ENCODE measurements at regions not wholly inside any gene's neighbourhood (a gene's known extent, or its start where the extent isn't known, plus 50 kb on each side); places are given as distances from the start of the nearest gene placed in this dataset.
"Not testable (repeated sequence)": the region's sequence is repeated elsewhere in the genome, so short reads cannot be mapped to it uniquely, and the experiment has no call there.

DNA sequence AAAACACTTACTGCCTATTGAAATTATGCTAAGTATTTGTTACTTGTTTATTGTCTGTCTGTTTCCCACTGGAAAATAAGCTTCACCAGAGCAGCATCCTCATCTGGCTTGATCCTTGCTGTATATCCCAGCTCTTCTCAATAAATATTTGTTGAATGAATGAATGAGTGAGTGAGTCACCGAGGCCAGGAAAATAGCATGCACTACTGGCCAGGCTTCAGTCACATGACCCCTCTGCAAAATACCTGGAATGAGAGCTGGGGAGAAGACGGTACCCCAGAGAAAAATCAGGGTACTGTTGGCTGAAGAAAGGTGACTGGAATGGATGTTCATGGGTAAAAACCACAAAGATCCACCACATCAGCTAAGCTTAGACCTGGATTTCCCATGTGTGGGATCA lies 331.9 kb downstream of the SHQ1 start:
- Histone ChIP-seq H3K36me3 (no peaks in the 10 kb centered on the region), H3K27me3 (no peaks in the 10 kb centered on the region), H3K9me3 (no peaks in the 10 kb centered on the region), H3K27ac (no peak overlapping the region), H3K4me3 (no peak overlapping the region), H3K4me1 (no peaks in the 10 kb centered on the region)
- TF ChIP-seq, protein P1, sequence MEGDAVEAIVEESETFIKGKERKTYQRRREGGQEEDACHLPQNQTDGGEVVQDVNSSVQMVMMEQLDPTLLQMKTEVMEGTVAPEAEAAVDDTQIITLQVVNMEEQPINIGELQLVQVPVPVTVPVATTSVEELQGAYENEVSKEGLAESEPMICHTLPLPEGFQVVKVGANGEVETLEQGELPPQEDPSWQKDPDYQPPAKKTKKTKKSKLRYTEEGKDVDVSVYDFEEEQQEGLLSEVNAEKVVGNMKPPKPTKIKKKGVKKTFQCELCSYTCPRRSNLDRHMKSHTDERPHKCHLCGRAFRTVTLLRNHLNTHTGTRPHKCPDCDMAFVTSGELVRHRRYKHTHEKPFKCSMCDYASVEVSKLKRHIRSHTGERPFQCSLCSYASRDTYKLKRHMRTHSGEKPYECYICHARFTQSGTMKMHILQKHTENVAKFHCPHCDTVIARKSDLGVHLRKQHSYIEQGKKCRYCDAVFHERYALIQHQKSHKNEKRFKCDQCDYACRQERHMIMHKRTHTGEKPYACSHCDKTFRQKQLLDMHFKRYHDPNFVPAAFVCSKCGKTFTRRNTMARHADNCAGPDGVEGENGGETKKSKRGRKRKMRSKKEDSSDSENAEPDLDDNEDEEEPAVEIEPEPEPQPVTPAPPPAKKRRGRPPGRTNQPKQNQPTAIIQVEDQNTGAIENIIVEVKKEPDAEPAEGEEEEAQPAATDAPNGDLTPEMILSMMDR (IDR thresholded peaks at IDR 0.05): no peak
- no peak for TF ChIP-seq POLR2A (IDR thresholded peaks at IDR 0.05)
- intact Hi-C loops (cut with DNase I; ENCODE audit: low total_unique reads): no loop called here
- no peak for DNase-seq

DNA sequence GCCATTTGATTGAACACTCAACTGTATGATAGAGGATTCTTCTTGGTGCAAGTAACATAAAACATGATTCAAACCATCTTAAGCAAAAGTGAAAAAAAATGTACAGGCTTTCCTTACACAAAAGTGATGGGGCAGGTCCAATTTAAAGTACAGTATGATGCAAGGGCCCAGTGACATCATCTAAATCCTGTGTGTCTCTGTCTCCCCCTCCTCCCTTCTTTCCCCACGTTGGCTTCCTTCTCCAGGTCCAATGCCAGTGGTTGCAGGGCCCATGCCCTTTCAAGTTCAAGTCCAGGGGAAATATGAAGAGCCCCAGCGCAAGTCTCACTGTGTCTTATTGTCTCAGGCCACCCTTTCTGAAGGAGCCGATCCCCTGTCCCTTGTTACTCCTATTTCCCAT lies 332.3 kb downstream of the SHQ1 start:
- Histone ChIP-seq H3K4me3 (no peak overlapping the region), H3K27me3 (no peaks in the 10 kb centered on the region), H3K27ac (no peak overlapping the region), H3K4me1 (no peaks in the 10 kb centered on the region), H3K9me3 (no peaks in the 10 kb centered on the region), H3K36me3 (no peaks in the 10 kb centered on the region)
- DNase-seq: no peak
- intact Hi-C loops (cut with DNase I; ENCODE audit: low total_unique reads): no loop called here
- TF ChIP-seq, protein P1 (IDR thresholded peaks at IDR 0.05): no peak

DNA sequence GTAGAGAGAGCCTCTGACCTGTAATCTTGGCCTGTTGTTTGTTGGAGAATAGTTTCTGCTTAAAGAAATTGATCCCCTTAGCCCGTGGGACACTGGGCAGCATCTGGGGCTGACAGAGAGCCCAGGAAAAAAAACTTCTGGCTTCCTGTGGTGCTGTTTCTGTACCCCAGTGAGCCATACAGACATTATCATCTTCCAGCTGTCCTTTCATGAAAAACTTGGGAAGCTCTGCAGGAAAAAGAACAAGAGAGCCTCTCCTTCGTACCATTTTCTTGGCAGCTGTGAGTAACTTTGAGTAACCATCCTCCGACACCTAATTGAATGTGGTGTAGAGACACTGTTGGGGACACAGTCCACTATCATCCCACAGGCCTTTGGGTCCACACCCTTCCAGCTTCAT lies 333.0 kb downstream of the SHQ1 start:
- no peaks in the 10 kb centered on the region for H3K9me3 ChIP-seq
- no peaks in the 10 kb centered on the region for H3K36me3 ChIP-seq
- intact Hi-C loops (cut with DNase I; ENCODE audit: low total_unique reads): no loop called here
- no peaks in the 10 kb centered on the region for H3K27me3 ChIP-seq
- no peak overlapping the region for H3K27ac ChIP-seq
- TF ChIP-seq POLR2A (IDR thresholded peaks at IDR 0.05): no peak
- TF ChIP-seq, protein P1 (IDR thresholded peaks at IDR 0.05): no peak
- no peak for DNase-seq
- H3K4me3 ChIP-seq: no peak overlapping the region
- H3K4me1 ChIP-seq: no peaks in the 10 kb centered on the region

DNA sequence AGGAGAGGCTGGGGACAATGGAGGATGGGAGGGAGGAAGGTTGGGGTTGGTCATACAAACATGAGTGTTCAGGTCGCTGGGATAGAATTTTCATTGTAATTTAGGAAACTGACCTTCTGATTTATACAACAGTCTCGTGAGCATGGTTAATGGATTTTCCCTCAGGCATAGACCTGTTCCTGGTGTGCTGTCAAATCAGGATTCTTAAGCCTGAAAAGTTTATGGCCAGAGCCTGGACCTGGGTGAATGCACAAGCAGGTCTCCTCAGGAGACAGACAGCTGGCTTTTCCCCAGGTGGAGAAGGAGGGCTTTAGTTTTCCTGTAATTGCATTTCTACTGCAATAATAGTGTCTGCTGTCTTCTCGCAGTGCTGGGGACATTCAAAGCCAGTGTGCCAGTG lies 338.0 kb downstream of the SHQ1 start:
- Histone ChIP-seq H3K4me1 (no peaks in the 10 kb centered on the region), H3K9me3 (no peaks in the 10 kb centered on the region), H3K27ac (no peak overlapping the region), H3K4me3 (no peak overlapping the region), H3K36me3 (no peaks in the 10 kb centered on the region), H3K27me3 (no peaks in the 10 kb centered on the region)
- DNase-seq: no peak
- intact Hi-C loops (cut with DNase I; ENCODE audit: low total_unique reads): no loop called here
- TF ChIP-seq POLR2A (IDR thresholded peaks at IDR 0.05): no peak
- TF ChIP-seq, protein P1 (IDR thresholded peaks at IDR 0.05): no peak

DNA sequence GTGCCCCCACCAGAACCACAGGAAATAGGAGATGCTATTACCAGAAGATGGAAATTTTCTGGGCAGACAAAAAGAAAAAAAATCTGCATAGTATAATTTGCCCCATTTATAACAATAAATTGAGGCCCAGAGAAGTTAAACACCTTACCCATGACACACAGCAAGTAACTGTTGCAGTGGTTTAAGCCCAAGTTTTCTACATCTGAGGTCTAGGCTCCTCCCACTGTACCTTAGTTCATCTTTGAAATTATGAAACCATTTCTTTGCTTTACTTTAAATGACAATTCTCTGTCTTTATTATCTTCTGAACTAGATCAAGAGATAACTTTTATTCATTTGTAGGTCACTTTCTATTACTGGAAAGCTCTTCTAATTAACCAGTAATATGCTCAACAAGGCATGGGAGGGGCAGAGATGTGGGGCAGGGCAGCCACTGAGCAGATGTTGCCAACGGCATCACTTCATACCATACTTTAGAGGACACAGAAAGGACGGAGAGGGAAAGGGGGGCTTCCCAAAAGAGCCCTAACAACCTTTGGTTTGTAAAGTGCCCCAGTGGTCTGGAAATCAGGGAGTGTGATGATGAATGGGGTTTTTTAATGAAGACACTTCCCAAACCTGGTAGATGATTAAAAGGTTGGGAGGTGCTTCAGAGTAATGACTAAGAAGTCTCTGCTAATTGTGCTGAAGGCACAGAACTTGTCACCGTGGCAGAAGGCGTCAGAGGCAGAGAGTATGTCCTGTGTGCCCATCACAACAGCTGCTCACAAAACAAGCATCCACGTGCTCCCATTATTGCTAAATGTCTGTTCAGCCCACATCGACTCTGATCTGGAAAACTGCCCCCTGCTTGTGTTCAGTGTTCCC lies 342.5 kb downstream of the SHQ1 start:
- DNase-seq: no peak
- Histone ChIP-seq H3K27me3 (no peaks in the 10 kb centered on the region), H3K4me1 (no peaks in the 10 kb centered on the region), H3K9me3 (no peaks in the 10 kb centered on the region), H3K27ac (no peak overlapping the region), H3K36me3 (no peaks in the 10 kb centered on the region), H3K4me3 (no peak overlapping the region)
- intact Hi-C loops (cut with DNase I; ENCODE audit: low total_unique reads): no loop called here
- TF ChIP-seq POLR2A (IDR thresholded peaks at IDR 0.05): no peak
- TF ChIP-seq, protein P1 (IDR thresholded peaks at IDR 0.05): no peak

DNA sequence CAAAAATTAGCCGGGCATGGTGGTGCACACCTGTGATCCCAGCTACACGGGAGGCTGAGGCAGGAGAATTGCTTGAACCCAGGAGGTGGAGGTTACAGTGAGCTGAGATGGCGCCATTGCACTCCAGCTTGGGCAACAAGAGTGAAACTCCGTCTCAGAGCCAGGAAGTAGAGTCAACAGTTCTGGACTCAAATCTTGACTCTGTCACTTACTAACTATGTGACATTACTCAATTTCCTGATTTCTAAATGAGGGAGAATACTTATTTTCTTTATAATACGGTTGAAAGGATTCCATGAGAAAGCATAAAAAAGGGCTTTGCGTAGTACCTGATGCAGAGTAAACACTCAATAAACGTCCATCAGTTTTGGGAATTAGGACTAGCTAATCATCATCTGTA lies 350.7 kb downstream of the SHQ1 start:
- not testable (repeated sequence) for H3K4me1 ChIP-seq

More for the DNA sequence above, 350.7 kb downstream of the SHQ1 start:
- H3K27me3 ChIP-seq; H3K27ac ChIP-seq; intact Hi-C loops (cut with DNase I; ENCODE audit: low total_unique reads); DNase-seq; H3K36me3 ChIP-seq; H3K9me3 ChIP-seq; H3K4me3 ChIP-seq: not testable (repeated sequence)
